CD4-positive, alpha-beta T cell treated with Interferon alpha-2 for 1 hour (primary cell): ENCODE measurements at regions not wholly inside any gene's neighbourhood (a gene's known extent, or its start where the extent isn't known, plus 50 kb on each side); places are given as distances from the start of the nearest gene placed in this dataset.
A peak's percentile ranks its signal among the peaks of the same experiment; 100 is the strongest.

Experiments
- DNase-seq, 2 donors: peaks; one replicate each; pipeline ENCODE4 v3.0.0-alpha.2; 2020 to 2022

GRCh38 chr21:43331962-43332828 lies 94.7 kb downstream of the SIK1 start:
- no peak for DNase-seq

- DNase-seq = no peak
Observed at GRCh38 chr21:43331111-43331961, 95.6 kb downstream of the SIK1 start.

- no peak for DNase-seq
Observed at GRCh38 chr21:43330306-43330881, 96.5 kb downstream of the SIK1 start.

GRCh38 chr21:43329711-43330269 lies 97.1 kb downstream of the SIK1 start:
- no peak for DNase-seq

- no peak for DNase-seq
Observed at GRCh38 chr21:43328958-43329691, 97.8 kb downstream of the SIK1 start.

GRCh38 chr21:43328185-43328957 lies 98.6 kb downstream of the SIK1 start:
- DNase-seq = no peak

GRCh38 chr21:43325968-43326715 lies 100.8 kb downstream of the SIK1 start:
- DNase-seq = peak in 1 of 2 donors; percentile 47

GRCh38 chr21:43325036-43325435 lies 101.9 kb downstream of the SIK1 start:
- no peak for DNase-seq

- no peak for DNase-seq
Observed at GRCh38 chr21:43324596-43324995, 102.3 kb downstream of the SIK1 start.

GRCh38 chr21:43323244-43324005 lies 103.5 kb downstream of the SIK1 start:
- no peak for DNase-seq

GRCh38 chr21:43322805-43323204 lies 104.1 kb downstream of the SIK1 start:
- DNase-seq = no peak

GRCh38 chr21:43322311-43322710 lies 104.6 kb downstream of the SIK1 start:
- no peak for DNase-seq

GRCh38 chr21:43321611-43322010 lies 105.3 kb downstream of the SIK1 start:
- DNase-seq = no peak

GRCh38 chr21:43321111-43321510 lies 105.8 kb downstream of the SIK1 start:
- DNase-seq = no peak

- no peak for DNase-seq
Observed at GRCh38 chr21:43320526-43320925, 106.4 kb downstream of the SIK1 start.

- no peak for DNase-seq
Observed at GRCh38 chr21:43318841-43319781, 107.8 kb downstream of the SIK1 start.

GRCh38 chr21:43318368-43318767 lies 108.6 kb downstream of the SIK1 start:
- DNase-seq = no peak

- DNase-seq = no peak
Observed at GRCh38 chr21:43317959-43318358, 109.0 kb downstream of the SIK1 start.

- DNase-seq = no peak
Observed at GRCh38 chr21:43317254-43317748, 109.6 kb downstream of the SIK1 start.
